ENCODE measurements at regions not wholly inside any gene's neighbourhood (a gene's known extent, or its start where the extent isn't known, plus 50 kb on each side); places are given as distances from the start of the nearest gene placed in this dataset. TPM values are rescaled to one million over a fixed set of nuclear protein-coding genes. Genes with fewer than 3 reads are reported as not detected.

Small RNA genes lying in the stretch of these regions (microRNA-seq; reads per million reads assigned to microRNA genes)
- 0 reads per million in 2 experiments for gene MIR6817 (ENCODE audit: borderline microRNAs expressed in 2 of 2, borderline number of aligned reads in 2 of 2, borderline replicate concordance in 1 of 2)

Small RNA genes lying in the stretch of these regions (small RNA-seq; reads per million reads assigned to genes)
- not detected for gene IGLL3P (ENCODE audit: insufficient read depth)
- gene MIR6817 (ENCODE audit: insufficient read depth) = 2.2 reads per million, percentile 22 among the genes with 10 or more reads in this experiment

All from H1 (cell line).